SIG-M5 (cell line): ENCODE measurements at regions not wholly inside any gene's neighbourhood (a gene's known extent, or its start where the extent isn't known, plus 50 kb on each side); places are given as distances from the start of the nearest gene placed in this dataset.
"Not testable (repeated sequence)": the region's sequence is repeated elsewhere in the genome, so short reads cannot be mapped to it uniquely, and the experiment has no call there.

Source experiments
- DNase-seq: peaks from one replicate; lab custom pipeline; 2025; lab: John Stamatoyannopoulos, UW

DNA sequence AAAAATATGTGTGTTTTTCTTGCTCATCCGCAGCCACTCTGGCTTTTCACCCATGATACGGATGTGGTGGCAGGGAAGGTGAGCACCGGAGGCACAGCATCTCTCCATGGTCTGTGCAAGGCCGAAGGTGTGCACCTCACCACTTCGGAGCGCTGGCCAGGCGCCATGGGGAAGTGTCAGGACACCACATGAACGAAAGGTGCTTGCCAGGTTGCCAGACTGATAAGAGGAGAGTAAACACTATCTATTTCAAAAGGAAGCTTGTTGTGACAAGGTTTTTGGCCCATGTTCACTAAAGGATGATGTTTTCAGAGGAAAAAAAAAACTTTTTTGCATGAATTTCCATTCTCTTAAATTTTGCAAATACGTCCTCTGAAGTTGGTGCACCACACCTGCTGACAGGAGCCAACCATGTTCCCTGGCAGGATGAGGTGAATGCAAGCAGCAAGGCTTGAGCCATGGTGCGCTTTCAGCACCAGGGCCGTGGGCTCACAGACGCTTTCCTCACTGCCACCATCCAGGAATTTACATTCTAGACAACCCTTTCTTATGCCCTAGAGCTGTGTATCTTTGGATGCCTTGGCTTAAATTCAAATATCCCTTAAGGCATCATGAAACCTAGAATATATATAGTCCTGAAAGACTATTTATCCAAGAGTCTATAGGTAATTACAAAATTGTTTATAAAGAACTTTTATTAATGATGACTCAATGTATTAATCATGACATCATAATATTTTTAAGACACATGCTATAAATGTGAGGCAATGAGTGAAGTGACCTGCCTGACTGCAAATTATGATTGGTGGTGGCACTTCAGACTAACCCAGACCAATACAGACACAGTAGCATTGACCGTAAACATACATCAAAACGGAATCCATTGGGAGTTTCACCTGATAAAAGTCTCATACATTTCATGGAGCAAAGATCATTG is 234.5 kb downstream of the TFAP2A start:
- no peak for DNase-seq

DNA sequence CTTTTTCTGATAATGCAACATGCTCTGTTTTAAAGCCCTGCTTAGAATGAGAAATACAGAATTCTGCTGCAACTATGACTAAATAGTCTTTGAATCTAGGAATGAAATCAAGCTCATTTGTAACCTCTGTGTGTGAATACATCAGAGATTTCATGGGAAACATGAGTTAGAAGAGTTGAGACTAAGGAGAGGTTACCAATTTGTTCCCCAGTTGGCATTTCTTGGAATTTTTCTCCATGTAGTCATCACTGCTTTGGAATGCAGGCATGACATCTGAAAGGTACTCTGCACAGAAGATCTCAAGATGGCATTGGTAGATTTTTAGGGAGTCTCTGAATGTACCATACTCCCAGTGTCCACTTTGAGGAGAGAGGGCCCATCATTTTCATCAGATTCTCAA is 237.2 kb downstream of the TFAP2A start:
- no peak for DNase-seq

DNA sequence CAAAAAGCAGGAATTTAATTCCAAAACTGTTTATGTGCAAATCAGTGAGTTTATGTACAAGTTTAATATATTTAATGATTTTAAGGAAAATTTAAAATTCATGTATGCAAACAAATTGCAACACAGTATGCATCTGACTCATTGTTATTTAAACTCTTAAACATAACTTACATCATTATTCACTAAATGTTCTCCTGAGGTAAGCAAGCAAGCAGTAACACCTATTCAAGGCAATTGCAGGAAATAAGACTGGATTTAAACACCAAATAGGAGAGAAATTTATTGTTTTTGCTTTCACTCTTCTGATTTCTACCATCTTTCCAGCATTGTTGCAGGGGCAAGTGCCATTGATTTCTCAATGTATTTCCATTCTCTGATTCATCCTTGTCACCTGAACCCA is 239.5 kb downstream of the TFAP2A start:
- DNase-seq = no peak

GRCh38 chr6:10174761-10175160 is 240.1 kb downstream of the TFAP2A start:
- no peak for DNase-seq

- DNase-seq = no peak
These were observed 240.8 kb downstream of the TFAP2A start for GRCh38 chr6:10174056-10174455.

DNA sequence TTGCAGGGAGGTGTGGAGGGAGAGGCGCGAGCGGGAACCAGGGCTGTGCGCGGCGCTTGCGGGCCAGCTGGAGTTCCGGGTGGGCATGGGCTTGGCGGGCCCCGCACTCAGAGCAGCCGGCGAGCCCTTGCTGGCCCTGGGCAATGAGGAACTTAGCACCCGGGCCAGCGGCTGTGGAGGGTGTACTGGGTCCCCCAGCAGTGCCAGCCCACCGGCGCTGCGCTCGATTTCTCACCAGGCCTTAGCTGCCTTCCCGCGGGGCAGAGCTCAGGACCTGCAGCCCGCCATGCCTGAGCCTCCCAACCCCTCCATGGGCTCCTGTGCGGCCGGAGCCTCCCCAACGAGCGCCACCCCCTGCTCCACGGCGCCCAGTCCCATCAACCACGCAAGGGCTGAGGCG is 243.2 kb downstream of the TFAP2A start:
- DNase-seq = not testable (repeated sequence)

GRCh38 chr6:10170816-10171215 is 244.1 kb downstream of the TFAP2A start:
- no peak for DNase-seq

DNA sequence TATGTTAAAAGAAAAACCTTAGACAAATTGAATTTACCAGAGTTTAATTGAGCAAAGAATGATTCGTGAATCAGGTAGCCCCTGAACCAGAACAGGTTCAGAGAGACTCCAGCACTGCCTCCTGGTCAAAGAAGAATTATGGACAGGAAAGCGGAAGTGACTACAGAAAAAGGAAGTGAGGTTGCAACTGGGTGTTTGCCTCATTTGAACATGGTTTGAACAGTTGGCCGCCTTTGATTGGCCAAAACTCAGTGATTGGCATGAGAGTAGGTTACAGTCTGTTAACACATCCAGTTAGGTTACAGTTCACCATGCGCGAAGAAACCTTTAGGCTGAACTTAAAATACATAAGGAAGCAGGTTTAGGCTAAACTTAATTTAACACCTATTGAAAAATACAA is 248.8 kb downstream of the TFAP2A start:
- DNase-seq = no peak

DNA sequence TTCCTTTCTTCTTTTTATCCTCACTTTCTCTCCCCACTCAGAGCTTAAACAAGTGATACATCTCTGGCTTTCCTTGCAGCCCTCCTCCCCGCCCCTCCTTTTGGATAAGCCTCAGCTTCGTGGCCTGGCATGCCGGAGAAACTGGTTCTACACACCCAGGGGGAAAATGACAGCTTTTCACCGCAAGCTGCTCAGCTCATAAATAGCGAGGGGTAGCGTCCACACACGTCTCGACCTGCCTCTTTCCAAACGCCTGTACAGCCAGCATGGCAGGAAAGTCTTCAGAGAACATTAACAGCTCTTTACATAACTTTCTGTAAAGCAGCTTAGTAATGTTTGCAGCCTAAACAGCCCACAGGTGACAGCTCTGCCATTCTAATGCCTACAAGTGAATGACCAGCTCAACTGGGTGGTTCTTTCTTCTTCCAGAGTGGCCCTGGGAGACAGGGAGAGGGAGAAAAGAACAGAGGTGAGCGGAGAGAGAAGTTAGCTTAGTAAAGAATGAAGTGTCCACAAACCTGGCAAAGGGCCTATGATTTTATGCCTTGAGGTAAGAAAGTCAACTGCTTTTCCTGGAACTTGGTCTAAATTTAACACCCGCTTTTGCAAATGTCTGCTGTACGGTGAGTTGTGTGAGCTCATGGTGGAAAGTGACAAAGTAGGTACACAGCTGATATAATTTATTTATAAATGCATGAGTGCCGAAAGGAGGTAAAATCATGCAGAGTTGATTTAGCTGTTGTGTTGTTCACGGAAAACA is 251.5 kb downstream of the TFAP2A start:
- no peak for DNase-seq

DNA sequence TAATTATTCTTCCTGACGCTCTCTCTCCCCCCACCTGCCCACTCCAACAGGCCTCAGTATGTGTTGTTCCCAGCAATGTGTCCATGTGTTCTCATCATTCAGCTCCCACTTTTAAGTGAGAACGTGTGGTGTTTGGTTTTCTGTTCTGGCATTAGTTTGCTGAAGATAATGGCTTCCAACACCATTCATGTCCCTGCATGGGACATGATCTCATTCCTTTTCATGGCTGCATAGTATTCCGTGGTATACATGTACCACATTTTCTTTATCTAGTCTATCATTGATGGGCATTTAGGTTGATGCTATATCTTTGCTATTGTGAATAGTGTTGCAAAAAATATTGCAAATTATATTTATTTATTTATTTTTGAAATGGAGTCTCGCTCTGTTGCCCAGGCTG is 258.0 kb downstream of the TFAP2A start:
- no peak for DNase-seq

DNA sequence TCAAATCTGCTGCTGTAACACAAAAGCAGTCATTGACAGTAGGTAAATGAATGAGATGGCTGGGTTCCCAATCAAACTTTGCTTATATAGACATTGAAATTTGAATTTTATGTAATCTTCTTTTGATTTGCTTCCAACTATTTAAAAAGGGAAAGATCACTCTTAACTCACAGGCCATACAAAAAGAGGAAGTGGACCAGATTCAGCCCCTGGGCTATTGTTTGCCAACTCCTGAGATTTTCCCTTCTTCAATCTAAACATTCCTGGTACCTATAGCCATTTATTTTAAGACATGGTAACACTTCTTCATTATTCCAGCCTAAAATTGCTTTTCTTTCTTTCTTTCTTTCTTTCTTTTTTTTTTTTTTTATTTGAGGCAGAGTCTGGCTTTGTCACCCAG is 260.6 kb downstream of the TFAP2A start:
- DNase-seq = no peak

GRCh38 chr6:10151144-10151915 is 263.5 kb downstream of the TFAP2A start:
- DNase-seq = no peak

DNA sequence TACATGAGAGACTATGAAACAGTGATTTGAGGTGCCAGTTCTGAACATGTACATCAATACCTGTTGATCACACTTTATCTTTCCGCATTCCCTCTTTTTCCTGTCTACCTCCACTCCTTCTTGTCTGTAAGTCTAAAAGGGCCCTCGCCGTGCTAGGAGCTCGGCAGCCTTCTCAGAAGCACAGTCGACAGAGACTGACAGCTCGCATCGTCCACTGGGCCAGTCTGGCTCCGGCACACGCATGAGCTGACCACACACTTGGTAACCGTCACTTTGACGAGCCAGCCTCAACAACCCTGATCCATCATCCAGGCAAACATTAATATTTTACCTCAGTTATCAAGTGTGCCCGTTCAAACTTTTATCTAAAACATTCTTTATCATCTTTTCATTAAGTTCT is 265.3 kb downstream of the TFAP2A start:
- no peak for DNase-seq

DNA sequence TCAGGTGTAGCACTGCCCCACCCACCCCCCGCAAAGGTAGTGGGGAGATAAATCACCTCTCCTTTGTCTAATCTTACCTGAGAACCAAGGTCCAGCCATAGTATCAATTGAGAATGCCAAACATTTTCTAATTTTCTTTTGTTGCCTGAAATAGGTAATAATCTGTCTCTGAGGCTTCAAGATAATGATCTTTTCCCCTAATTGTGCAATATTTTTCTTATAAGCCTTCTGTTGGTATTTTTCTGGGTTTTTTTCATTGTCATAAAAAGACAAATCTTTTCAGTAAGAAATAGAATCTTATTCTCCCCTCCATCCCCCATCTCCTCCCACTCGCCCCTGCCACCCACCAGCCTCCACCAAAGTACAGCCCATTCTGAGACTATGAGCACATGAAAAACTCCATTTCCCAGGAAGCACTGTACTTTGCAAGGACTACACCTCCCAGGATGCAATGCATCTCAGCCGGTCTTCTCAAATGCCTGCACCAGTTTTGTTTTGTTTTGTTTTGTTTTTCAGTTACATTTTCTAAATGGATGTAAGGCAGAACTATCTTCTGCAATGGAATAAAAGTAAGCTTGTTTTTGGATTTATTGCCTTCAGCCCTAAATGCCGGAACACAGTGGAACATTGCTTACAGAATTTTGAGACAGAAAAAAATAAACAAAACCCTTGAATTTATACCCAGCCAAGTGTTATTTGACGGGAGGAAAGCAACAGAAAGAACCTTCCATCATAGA is 268.0 kb downstream of the TFAP2A start:
- no peak for DNase-seq

DNA sequence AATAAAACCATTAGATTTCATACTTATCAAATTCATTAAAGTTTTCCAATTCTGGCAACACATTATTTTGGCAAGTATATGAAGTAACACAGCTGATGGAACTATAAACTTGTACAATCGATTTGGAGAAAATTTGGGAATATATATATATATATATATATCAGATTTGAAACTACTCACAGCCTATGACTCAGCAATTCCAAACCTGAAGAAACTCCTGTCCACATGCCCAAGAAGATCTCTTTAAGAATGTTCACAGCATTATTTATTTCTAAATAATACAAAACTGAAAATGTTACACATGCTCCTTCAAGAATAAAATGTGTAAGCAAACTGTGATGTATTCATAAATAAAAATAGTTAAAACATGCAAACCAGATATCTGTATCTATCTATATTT is 270.1 kb downstream of the TFAP2A start:
- no peak for DNase-seq

DNA sequence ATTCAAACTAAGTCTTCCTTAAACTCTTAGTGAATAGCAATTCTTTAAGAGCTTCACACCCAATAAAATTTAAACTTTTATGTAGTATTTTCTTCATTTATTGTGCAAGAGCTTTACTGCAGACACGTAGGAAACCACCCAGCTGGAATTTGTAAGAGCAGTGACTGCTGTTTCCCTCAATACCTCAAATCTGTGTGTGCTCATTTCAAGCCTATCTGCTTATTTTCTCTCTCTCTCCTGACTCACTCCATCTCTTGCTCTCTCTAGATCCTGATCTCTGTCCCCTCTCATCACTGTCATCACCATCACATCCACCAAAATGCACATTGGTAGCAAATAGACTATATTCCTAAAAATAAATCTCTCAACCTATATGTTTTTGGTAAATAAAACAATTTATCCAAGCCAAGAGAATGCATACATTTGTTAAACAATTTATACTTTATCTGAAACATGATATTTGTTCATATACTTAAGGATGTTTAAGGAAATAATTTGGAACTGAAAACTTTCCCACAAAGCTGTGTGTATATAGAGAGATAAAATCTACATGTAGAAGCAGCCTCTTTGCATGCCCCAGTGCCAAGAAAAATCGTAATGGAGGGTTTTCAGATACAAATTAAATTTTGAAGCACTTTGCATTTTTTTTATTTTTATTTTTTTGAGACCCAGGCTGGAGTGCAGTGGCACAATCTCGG is 273.0 kb downstream of the TFAP2A start:
- no peak for DNase-seq

DNA sequence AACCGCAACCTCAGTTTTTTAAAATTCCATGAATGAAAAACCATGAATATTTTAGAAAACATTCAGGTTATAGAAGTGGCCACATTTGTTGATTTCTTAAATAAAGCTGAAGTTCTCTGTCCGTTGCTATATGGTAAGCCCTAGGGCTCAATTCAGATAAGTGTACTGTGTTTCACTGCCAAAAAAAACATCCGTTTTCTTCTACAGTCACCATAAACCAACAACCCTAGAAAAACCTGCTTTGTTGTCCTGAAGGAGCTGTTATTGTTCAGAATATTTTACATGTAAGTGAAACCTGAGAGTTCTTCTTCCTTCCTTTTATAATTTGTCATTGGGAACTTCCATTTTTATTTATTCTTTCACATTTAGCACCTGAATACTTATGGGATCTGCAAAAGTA is 274.1 kb downstream of the TFAP2A start:
- DNase-seq = no peak

DNA sequence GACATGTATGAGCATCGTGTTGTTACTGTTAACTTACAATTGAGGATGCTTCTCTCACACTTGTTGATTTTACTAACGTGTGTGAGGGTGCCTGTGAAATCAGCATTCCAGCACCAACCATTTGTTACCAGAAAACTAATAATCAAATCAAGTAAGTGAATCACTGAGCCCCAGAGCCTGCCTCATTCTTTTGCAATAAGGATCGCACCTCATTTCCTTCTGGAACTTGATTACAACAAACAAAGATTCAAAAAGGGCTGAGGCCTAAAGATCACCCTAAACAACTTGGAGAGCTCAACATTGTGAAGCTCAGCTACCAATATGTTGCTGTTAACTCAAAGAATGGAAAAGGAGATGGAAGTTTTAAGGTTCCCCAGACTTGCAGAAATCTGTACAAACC is 274.7 kb downstream of the TFAP2A start:
- DNase-seq = no peak

DNA sequence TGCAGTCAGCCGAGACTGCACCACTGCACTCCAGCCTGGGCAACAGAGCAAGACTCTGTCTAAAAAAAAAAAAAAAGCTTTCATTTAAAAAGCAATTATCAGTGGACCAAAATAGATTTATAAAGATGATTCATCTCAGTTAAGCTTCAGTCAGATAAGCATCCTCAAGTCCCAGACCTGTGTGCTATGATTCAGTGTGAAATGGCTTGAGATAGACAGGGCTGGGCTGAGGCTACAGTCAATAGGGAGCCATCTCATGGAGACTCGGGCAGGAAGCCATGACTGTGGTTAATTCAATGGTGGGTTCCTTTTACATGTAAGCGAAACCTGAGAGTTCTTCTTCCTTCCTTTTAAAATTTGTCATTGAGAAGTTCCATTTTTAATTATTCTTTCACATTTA is 276.0 kb downstream of the TFAP2A start:
- DNase-seq = no peak

GRCh38 chr6:10136636-10137035 is 278.2 kb downstream of the TFAP2A start:
- DNase-seq = no peak

- not testable (repeated sequence) for DNase-seq
These were observed 280.7 kb downstream of the TFAP2A start for GRCh38 chr6:10134185-10134584.
